GM23248 (cell line): ENCODE measurements at regions not wholly inside any gene's neighbourhood (a gene's known extent, or its start where the extent isn't known, plus 50 kb on each side); places are given as distances from the start of the nearest gene placed in this dataset.

ENCODE experiments used
- EZH2 ChIP-seq: fragments of 200-600 bp; sonication (generic); IDR thresholded peaks from 2 replicates; pipeline ENCODE4 v1.6.1; 2018; ENCODE audit warnings: antibody characterized with exemption, mild to moderate bottlenecking; ENCODE audit not compliant: insufficient read depth, poor library complexity, severe bottlenecking
- EZH2phosphoT487 ChIP-seq: fragments of 200-600 bp; sonication (generic); IDR thresholded peaks from 2 replicates; pipeline ENCODE4 v1.6.1; 2018; ENCODE audit warnings: antibody characterized with exemption, moderate library complexity, mild to moderate bottlenecking, low read depth; ENCODE audit not compliant: insufficient read depth

GRCh38 chr15:36175186-36175740 is 404.2 kb upstream of the CDIN1 start:
- TF ChIP-seq EZH2 (no peak), EZH2phosphoT487 (no peak)
